DND-41 (cell line): ENCODE measurements at regions not wholly inside any gene's neighbourhood (a gene's known extent, or its start where the extent isn't known, plus 50 kb on each side); places are given as distances from the start of the nearest gene placed in this dataset.

Source experiments
- ATAC-seq: fragments of 200-7000 bp; cut with Tn5 transposase; 3 replicates; pipeline ENCODE4 v1.9.1; 2021; ENCODE audit warnings: low read depth; ENCODE audit not compliant: insufficient read depth
- DNase-seq: peaks from one replicate; pipeline ENCODE4 v3.0.0-alpha.2; 2020
- H2AFZ ChIP-seq: 2 replicates; pipeline ENCODE4 v1.6.0; 2012; ENCODE audit warnings: low read depth, low read length
- H3K27ac ChIP-seq: 2 replicates; pipeline ENCODE4 v1.5.1; 2012; ENCODE audit warnings: low read length, inconsistent platforms
- H3K27me3 ChIP-seq: fragments of 200-600 bp; sonication (generic); 2 replicates; pipeline ENCODE4 v1.6.0; 2012; ENCODE audit warnings: low read length, mild to moderate bottlenecking, inconsistent platforms; ENCODE audit not compliant: insufficient read depth, poor library complexity
- H3K36me3 ChIP-seq: 2 replicates; pipeline ENCODE4 v1.5.1; 2012; ENCODE audit warnings: low read length, inconsistent platforms; ENCODE audit not compliant: insufficient read depth
- H3K4me1 ChIP-seq: 2 replicates; pipeline ENCODE4 v1.5.1; 2012; ENCODE audit warnings: mild to moderate bottlenecking, low read length; ENCODE audit not compliant: insufficient read depth
- H3K4me2 ChIP-seq: 2 replicates; pipeline ENCODE4 v1.6.0; 2012; ENCODE audit warnings: mild to moderate bottlenecking, moderate library complexity, low read length, inconsistent platforms; ENCODE audit not compliant: insufficient read depth
- H3K4me3 ChIP-seq, 2 experiments: fragments of 200-600 bp in 1 of 2; shearing (Covaris generic) in 1 of 2; 2 replicates each; pipeline ENCODE4 v1.5.1; 2012 to 2016; ENCODE audit warnings: inconsistent platforms in 2 of 2, low read length in 2 of 2, mild to moderate bottlenecking in 2 of 2, low read depth in 1 of 2, moderate library complexity in 1 of 2
- H3K79me2 ChIP-seq: 2 replicates; pipeline ENCODE4 v1.6.0; 2012; ENCODE audit warnings: low read length, inconsistent platforms; ENCODE audit not compliant: insufficient read depth
- H3K9ac ChIP-seq: 2 replicates; pipeline ENCODE4 v1.6.0; 2012; ENCODE audit warnings: low read depth, mild to moderate bottlenecking, inconsistent platforms, low read length, moderate library complexity
- H3K9me3 ChIP-seq: 2 replicates; pipeline ENCODE4 v1.5.1; 2012; ENCODE audit warnings: low read length, moderate library complexity, mild to moderate bottlenecking, inconsistent platforms; ENCODE audit not compliant: insufficient read depth, severe bottlenecking
- H4K20me1 ChIP-seq: 2 replicates; pipeline ENCODE4 v1.6.0; 2012; ENCODE audit warnings: low read length; ENCODE audit not compliant: insufficient read depth
- EZH2 ChIP-seq: IDR thresholded peaks from 3 replicates; pipeline ENCODE4 v1.6.1; 2012; ENCODE audit warnings: borderline replicate concordance, low read depth, mild to moderate bottlenecking, moderate library complexity, low read length, inconsistent platforms; ENCODE audit not compliant: severe bottlenecking
- TF ChIP-seq, protein P1 (sequence below): IDR thresholded peaks from 2 replicates; pipeline ENCODE4 v1.5.1; 2012; ENCODE audit warnings: borderline replicate concordance, low read length, moderate library complexity, mild to moderate bottlenecking; ENCODE audit not compliant: poor library complexity, severe bottlenecking; ENCODE audit errors: extremely low read depth

GRCh38 chrX:63963095-63963784, 178.2 kb upstream of the ARHGEF9 start:
- no peak overlapping the region for H3K9ac ChIP-seq
- no peaks in the 10 kb centered on the region for H4K20me1 ChIP-seq
- ATAC-seq (no peak), DNase-seq (no peak)
- no peaks in the 10 kb centered on the region for H3K36me3 ChIP-seq
- H3K27ac ChIP-seq: no peak overlapping the region
- no peak for TF ChIP-seq EZH2
- H3K27me3 ChIP-seq: no peaks in the 10 kb centered on the region
- no peaks in the 10 kb centered on the region for H3K9me3 ChIP-seq
- H3K4me2 ChIP-seq: no peak overlapping the region
- H3K4me3 ChIP-seq: no peak overlapping the region
- no peaks in the 10 kb centered on the region for H3K4me1 ChIP-seq
- H2AFZ ChIP-seq: no peak overlapping the region
- H3K79me2 ChIP-seq: no peaks in the 10 kb centered on the region

DNA sequence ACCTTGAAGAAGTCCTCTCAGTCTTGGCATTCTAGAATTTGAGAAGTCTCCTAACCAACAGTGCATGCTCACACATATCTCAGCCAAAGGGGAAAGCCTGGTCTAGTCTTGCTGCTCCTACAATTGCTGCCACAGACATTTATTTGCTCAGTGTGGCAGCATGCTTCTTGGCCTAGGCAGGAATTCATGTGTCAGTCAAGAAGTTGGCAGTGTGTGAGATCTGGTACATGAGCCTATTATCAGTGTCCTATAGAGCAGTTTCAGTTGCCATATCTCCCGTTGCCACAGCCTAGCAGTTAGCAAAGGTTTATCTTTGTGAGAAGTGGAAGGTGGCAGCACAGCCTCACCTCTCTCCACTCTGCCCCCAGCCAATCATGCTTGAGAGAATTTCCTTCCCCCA, 176.9 kb upstream of the ARHGEF9 start:
- Histone ChIP-seq H2AFZ (no peak overlapping the region), H4K20me1 (no peaks in the 10 kb centered on the region), H3K9ac (no peak overlapping the region), H3K79me2 (no peaks in the 10 kb centered on the region), H3K4me3 (no peak overlapping the region), H3K27me3 (no peaks in the 10 kb centered on the region), H3K27ac (no peak overlapping the region), H3K9me3 (no peaks in the 10 kb centered on the region), H3K36me3 (no peaks in the 10 kb centered on the region), H3K4me2 (no peak overlapping the region), H3K4me1 (no peaks in the 10 kb centered on the region)
- ATAC-seq: no peak
- no peak for TF ChIP-seq EZH2
- TF ChIP-seq, protein P1, sequence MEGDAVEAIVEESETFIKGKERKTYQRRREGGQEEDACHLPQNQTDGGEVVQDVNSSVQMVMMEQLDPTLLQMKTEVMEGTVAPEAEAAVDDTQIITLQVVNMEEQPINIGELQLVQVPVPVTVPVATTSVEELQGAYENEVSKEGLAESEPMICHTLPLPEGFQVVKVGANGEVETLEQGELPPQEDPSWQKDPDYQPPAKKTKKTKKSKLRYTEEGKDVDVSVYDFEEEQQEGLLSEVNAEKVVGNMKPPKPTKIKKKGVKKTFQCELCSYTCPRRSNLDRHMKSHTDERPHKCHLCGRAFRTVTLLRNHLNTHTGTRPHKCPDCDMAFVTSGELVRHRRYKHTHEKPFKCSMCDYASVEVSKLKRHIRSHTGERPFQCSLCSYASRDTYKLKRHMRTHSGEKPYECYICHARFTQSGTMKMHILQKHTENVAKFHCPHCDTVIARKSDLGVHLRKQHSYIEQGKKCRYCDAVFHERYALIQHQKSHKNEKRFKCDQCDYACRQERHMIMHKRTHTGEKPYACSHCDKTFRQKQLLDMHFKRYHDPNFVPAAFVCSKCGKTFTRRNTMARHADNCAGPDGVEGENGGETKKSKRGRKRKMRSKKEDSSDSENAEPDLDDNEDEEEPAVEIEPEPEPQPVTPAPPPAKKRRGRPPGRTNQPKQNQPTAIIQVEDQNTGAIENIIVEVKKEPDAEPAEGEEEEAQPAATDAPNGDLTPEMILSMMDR: no peak
- DNase-seq: no peak

GRCh38 chrX:63959975-63960374, 175.0 kb upstream of the ARHGEF9 start:
- DNase-seq: no peak
- ATAC-seq: no peak
- H3K9me3 ChIP-seq: no peaks in the 10 kb centered on the region
- H3K27ac ChIP-seq: no peak overlapping the region
- no peaks in the 10 kb centered on the region for H3K4me1 ChIP-seq
- H3K27me3 ChIP-seq: no peaks in the 10 kb centered on the region
- H3K4me3 ChIP-seq: no peak overlapping the region
- no peak overlapping the region for H2AFZ ChIP-seq
- no peak overlapping the region for H3K4me2 ChIP-seq
- no peak overlapping the region for H3K9ac ChIP-seq
- TF ChIP-seq, protein P1: no peak
- no peak for TF ChIP-seq EZH2
- no peaks in the 10 kb centered on the region for H3K79me2 ChIP-seq
- H4K20me1 ChIP-seq: no peaks in the 10 kb centered on the region
- no peaks in the 10 kb centered on the region for H3K36me3 ChIP-seq

DNA sequence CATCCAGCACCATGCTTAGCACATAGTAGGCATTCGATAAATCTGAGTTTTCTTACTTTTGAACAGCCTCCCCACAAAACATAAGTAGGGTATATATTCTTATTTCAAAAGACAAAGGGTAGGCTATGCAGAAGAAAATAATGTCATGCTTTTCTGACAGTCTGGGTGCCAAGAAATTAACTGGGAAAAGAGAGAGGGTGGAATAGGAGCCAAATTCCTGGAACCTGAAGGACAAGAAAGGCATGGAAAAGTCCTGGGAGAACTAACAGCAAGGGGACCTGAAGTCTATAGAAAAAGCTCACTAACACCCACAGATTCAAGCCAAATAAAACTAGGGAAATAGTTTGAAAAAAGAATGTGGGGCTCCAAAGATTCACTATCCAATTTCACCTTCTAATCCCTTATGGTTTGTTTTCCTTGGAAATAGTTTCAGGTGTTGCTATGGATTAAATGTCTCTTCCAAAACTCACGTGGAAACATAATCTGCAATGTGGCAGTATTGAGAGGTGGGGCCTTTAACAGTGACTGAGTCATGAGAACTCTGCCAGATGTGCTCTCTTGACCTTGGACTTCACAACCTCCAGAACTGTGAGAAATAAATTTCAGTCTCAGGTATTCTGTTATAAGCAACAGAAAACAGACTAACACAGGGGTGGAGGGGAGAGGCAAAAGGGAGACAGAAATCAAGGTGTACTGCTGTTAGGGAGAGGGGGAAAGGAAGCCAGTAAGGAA, 173.3 kb upstream of the ARHGEF9 start:
- H3K9ac ChIP-seq: no peak overlapping the region
- H3K27me3 ChIP-seq: no peaks in the 10 kb centered on the region
- H3K9me3 ChIP-seq: no peaks in the 10 kb centered on the region
- no peaks in the 10 kb centered on the region for H3K79me2 ChIP-seq
- H3K36me3 ChIP-seq: no peaks in the 10 kb centered on the region
- no peak overlapping the region for H3K4me2 ChIP-seq
- no peak overlapping the region for H3K4me3 ChIP-seq
- ATAC-seq (no peak), DNase-seq (no peak)
- H3K4me1 ChIP-seq: no peaks in the 10 kb centered on the region
- H2AFZ ChIP-seq: no peak overlapping the region
- TF ChIP-seq, protein P1: no peak
- no peak for TF ChIP-seq EZH2
- H3K27ac ChIP-seq: no peak overlapping the region
- H4K20me1 ChIP-seq: no peaks in the 10 kb centered on the region
